MM.1S (cell line): ENCODE measurements at regions not wholly inside any gene's neighbourhood (a gene's known extent, or its start where the extent isn't known, plus 50 kb on each side); places are given as distances from the start of the nearest gene placed in this dataset.

ENCODE experiments used
- CTCF ChIP-seq: fragments of 300-600 bp; sonication (generic); IDR thresholded peaks from 2 replicates; pipeline ENCODE4 v1.5.1; 2016; ENCODE audit warnings: antibody characterized with exemption, low read length, mixed read lengths
- EZH2 ChIP-seq: fragments of 300-600 bp; sonication (generic); optimal IDR thresholded peaks from 2 replicates; pipeline ENCODE3; 2017; ENCODE audit warnings: low read depth, mild to moderate bottlenecking, antibody characterized with exemption, low read length, mixed read lengths

GRCh38 chr11:28442131-28442530, 333.9 kb downstream of the METTL15 start:
- TF ChIP-seq CTCF: no peak
- no peak for TF ChIP-seq EZH2
